ENCODE measurements at regions not wholly inside any gene's neighbourhood (a gene's known extent, or its start where the extent isn't known, plus 50 kb on each side); places are given as distances from the start of the nearest gene placed in this dataset.

GRCh38 chr1:168803806-168804510, 75.0 kb upstream of the DPT start:
- no peaks in the 10 kb centered on the region for H3K27me3 ChIP-seq (ENCODE audit: control insufficient read depth, insufficient read depth, low read length)
- H3K4me1 ChIP-seq (ENCODE audit: control insufficient read depth, insufficient read depth, low read length): peaks cover 36% of the 10 kb centered on the region
- H3K4me3 ChIP-seq (ENCODE audit: low read length): no peak overlapping the region
- no peaks in the 10 kb centered on the region for H3K36me3 ChIP-seq (ENCODE audit: control insufficient read depth, insufficient read depth, low read length)
- H3K9me3 ChIP-seq (ENCODE audit: control insufficient read depth, low read length): no peaks in the 10 kb centered on the region
- H3K9ac ChIP-seq (ENCODE audit: low read length): no peak overlapping the region

- Histone ChIP-seq H3K4me3 (ENCODE audit: low read length) (no peak overlapping the region), H3K27me3 (ENCODE audit: control insufficient read depth, insufficient read depth, low read length) (no peaks in the 10 kb centered on the region), H3K36me3 (ENCODE audit: control insufficient read depth, insufficient read depth, low read length) (no peaks in the 10 kb centered on the region), H3K9ac (ENCODE audit: low read length) (no peak overlapping the region), H3K4me1 (ENCODE audit: control insufficient read depth, insufficient read depth, low read length) (peaks cover 17% of the 10 kb centered on the region), H3K9me3 (ENCODE audit: control insufficient read depth, low read length) (no peaks in the 10 kb centered on the region)
Measured at GRCh38 chr1:168806952-168807351, 77.9 kb upstream of the DPT start.

DNA sequence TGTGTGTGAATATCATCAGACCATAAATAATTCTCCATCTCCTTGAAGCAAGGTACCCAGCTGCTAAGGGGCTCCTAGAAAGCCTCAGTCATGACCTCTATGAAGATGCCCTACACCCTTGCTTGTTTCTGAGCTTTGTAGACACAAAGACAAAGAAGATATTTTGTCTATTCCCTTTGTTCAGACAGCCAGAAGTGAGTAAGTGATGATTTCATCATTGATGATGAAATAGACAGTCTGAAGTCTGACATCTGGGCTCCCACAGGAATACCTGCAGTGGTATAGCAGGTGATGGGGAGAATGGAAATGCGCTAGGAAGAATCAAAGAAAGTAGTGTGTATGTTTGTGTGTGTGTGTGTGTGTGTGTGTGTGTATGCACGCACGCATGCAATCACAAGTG, 82.2 kb upstream of the DPT start:
- Histone ChIP-seq H3K4me3 (ENCODE audit: low read length) (no peak overlapping the region), H3K9ac (ENCODE audit: low read length) (no peak overlapping the region), H3K36me3 (ENCODE audit: control insufficient read depth, insufficient read depth, low read length) (no peaks in the 10 kb centered on the region), H3K9me3 (ENCODE audit: control insufficient read depth, low read length) (no peaks in the 10 kb centered on the region), H3K4me1 (ENCODE audit: control insufficient read depth, insufficient read depth, low read length) (no peaks in the 10 kb centered on the region), H3K27me3 (ENCODE audit: control insufficient read depth, insufficient read depth, low read length) (no peaks in the 10 kb centered on the region)

GRCh38 chr1:168819668-168820067, 90.7 kb upstream of the DPT start:
- no peak overlapping the region for H3K9ac ChIP-seq (ENCODE audit: low read length)
- H3K4me3 ChIP-seq (ENCODE audit: low read length): no peak overlapping the region
- no peaks in the 10 kb centered on the region for H3K27me3 ChIP-seq (ENCODE audit: control insufficient read depth, insufficient read depth, low read length)
- H3K9me3 ChIP-seq (ENCODE audit: control insufficient read depth, low read length): no peaks in the 10 kb centered on the region
- H3K36me3 ChIP-seq (ENCODE audit: control insufficient read depth, insufficient read depth, low read length): no peaks in the 10 kb centered on the region
- peaks cover 4% of the 10 kb centered on the region for H3K4me1 ChIP-seq (ENCODE audit: control insufficient read depth, insufficient read depth, low read length)

DNA sequence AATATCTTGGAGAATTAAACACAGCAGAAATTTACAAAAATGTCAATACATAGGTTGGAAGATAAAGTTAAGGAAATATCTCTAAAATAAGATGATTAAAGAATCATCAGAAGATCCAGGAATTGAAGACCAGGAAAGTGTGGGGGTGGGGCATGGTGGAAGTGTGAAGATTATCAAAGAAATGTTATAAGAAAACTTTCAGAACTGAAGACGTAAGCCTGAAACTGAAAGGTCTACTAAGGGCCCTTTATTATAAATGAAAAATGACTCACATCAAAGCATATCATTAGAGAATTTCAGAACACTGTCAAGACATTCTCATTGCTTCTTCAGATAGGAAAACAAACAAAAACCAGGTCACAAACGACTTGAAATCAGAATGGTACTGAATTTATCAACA, 92.4 kb upstream of the DPT start:
- H3K4me1 ChIP-seq (ENCODE audit: control insufficient read depth, insufficient read depth, low read length): peaks cover 4% of the 10 kb centered on the region
- no peaks in the 10 kb centered on the region for H3K36me3 ChIP-seq (ENCODE audit: control insufficient read depth, insufficient read depth, low read length)
- no peak overlapping the region for H3K9ac ChIP-seq (ENCODE audit: low read length)
- H3K4me3 ChIP-seq (ENCODE audit: low read length): no peak overlapping the region
- no peaks in the 10 kb centered on the region for H3K27me3 ChIP-seq (ENCODE audit: control insufficient read depth, insufficient read depth, low read length)
- H3K9me3 ChIP-seq (ENCODE audit: control insufficient read depth, low read length): no peaks in the 10 kb centered on the region

- Histone ChIP-seq H3K9ac (ENCODE audit: low read length) (no peak overlapping the region), H3K4me1 (ENCODE audit: control insufficient read depth, insufficient read depth, low read length) (peaks cover 4% of the 10 kb centered on the region), H3K36me3 (ENCODE audit: control insufficient read depth, insufficient read depth, low read length) (no peaks in the 10 kb centered on the region)
Measured at GRCh38 chr1:168822911-168823310, 93.9 kb upstream of the DPT start.

GRCh38 chr1:168823988-168824387, 95.0 kb upstream of the DPT start:
- no peaks in the 10 kb centered on the region for H3K9me3 ChIP-seq (ENCODE audit: control insufficient read depth, low read length)
- H3K9ac ChIP-seq (ENCODE audit: low read length): no peak overlapping the region
- no peak overlapping the region for H3K4me3 ChIP-seq (ENCODE audit: low read length)
- no peaks in the 10 kb centered on the region for H3K27me3 ChIP-seq (ENCODE audit: control insufficient read depth, insufficient read depth, low read length)
- peaks cover 4% of the 10 kb centered on the region for H3K4me1 ChIP-seq (ENCODE audit: control insufficient read depth, insufficient read depth, low read length)
- H3K36me3 ChIP-seq (ENCODE audit: control insufficient read depth, insufficient read depth, low read length): no peaks in the 10 kb centered on the region

More at GRCh38 chr1:168822911-168823310, 93.9 kb upstream of the DPT start:
- Histone ChIP-seq H3K4me3 (ENCODE audit: low read length) (no peak overlapping the region), H3K27me3 (ENCODE audit: control insufficient read depth, insufficient read depth, low read length) (no peaks in the 10 kb centered on the region), H3K9me3 (ENCODE audit: control insufficient read depth, low read length) (no peaks in the 10 kb centered on the region)

DNA sequence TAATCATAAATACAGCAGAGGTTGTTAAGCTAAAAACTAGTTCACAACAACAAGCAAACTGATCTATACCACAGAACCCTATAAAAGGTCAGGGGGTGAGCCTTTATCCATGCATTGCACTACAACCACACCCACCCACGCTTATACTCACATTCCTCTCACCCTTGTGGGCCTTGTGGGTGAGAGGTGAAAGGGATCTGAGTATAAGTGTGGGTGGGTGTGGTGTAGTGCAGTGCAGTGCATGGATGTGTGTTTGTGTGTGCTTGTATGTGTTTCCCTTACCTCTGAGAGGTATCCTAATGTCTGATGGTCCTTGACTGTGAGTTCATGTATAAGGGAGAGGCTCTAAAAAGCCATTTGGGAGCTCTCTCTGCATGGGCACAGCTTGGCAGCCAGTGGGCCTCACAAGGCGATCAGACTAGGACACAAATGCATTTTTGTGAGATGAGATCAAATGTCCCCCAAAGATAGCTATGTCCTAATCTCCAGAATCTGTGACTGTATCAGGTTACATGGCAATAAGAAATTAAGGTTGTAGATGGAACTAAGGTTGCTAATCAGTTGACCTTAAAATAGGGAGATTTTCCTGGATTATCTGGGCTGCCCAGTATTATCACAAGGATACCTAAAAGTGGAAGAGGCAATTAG, 95.5 kb upstream of the DPT start:
- no peak overlapping the region for H3K9ac ChIP-seq (ENCODE audit: low read length)
- H3K36me3 ChIP-seq (ENCODE audit: control insufficient read depth, insufficient read depth, low read length): no peaks in the 10 kb centered on the region

DNA sequence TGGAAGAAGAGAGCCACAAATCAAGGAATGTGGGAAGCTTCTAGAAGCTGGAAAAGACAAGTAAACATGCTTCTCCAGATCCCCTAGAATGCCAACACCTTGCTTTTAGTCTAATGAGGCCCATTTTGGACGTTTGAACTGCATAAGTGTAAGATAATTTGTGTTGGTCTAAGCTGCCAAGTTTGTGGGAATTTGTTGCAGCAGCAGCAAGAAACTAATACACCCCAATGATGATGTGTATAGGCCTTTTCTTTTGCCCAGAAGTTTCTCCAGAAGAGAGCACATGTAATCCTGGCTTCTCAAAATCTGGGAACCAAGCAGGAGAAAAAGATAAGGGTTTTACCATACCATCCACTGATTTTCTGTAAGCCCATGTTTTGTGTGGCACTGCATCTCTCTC, 96.1 kb upstream of the DPT start:
- Histone ChIP-seq H3K9me3 (ENCODE audit: control insufficient read depth, low read length) (no peaks in the 10 kb centered on the region), H3K4me3 (ENCODE audit: low read length) (no peak overlapping the region), H3K27me3 (ENCODE audit: control insufficient read depth, insufficient read depth, low read length) (no peaks in the 10 kb centered on the region), H3K9ac (ENCODE audit: low read length) (no peak overlapping the region), H3K36me3 (ENCODE audit: control insufficient read depth, insufficient read depth, low read length) (no peaks in the 10 kb centered on the region), H3K4me1 (ENCODE audit: control insufficient read depth, insufficient read depth, low read length) (peaks cover 4% of the 10 kb centered on the region)

More for the DNA sequence above, 95.5 kb upstream of the DPT start:
- no peaks in the 10 kb centered on the region for H3K27me3 ChIP-seq (ENCODE audit: control insufficient read depth, insufficient read depth, low read length)
- no peak overlapping the region for H3K4me3 ChIP-seq (ENCODE audit: low read length)
- H3K9me3 ChIP-seq (ENCODE audit: control insufficient read depth, low read length): no peaks in the 10 kb centered on the region
- peaks cover 4% of the 10 kb centered on the region for H3K4me1 ChIP-seq (ENCODE audit: control insufficient read depth, insufficient read depth, low read length)

GRCh38 chr1:168825820-168826219, 96.8 kb upstream of the DPT start:
- H3K9ac ChIP-seq (ENCODE audit: low read length): no peak overlapping the region
- peaks cover 11% of the 10 kb centered on the region for H3K4me1 ChIP-seq (ENCODE audit: control insufficient read depth, insufficient read depth, low read length)
- H3K36me3 ChIP-seq (ENCODE audit: control insufficient read depth, insufficient read depth, low read length): no peaks in the 10 kb centered on the region
- H3K27me3 ChIP-seq (ENCODE audit: control insufficient read depth, insufficient read depth, low read length): no peaks in the 10 kb centered on the region
- no peak overlapping the region for H3K4me3 ChIP-seq (ENCODE audit: low read length)
- H3K9me3 ChIP-seq (ENCODE audit: control insufficient read depth, low read length): no peaks in the 10 kb centered on the region

DNA sequence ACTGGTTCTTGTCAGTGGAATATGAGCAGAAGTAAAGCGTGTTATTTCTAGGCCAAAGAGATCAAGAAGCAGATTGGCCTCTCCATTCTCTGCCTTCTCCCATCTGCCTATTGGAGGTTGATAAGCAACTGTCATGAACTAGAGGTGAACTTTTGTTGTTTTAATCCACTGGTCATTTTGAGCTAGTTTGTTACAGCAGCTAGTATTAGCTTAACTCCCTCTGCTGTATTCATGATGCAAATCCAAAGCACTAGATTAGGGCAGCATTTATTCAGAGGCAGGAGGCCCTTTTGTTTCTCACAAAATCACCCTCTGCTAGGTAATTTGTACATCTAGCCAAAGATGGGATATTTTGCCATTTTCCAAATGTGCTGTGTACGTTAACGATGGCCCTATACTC, 97.3 kb upstream of the DPT start:
- Histone ChIP-seq H3K36me3 (ENCODE audit: control insufficient read depth, insufficient read depth, low read length) (no peaks in the 10 kb centered on the region), H3K4me1 (ENCODE audit: control insufficient read depth, insufficient read depth, low read length) (peaks cover 16% of the 10 kb centered on the region), H3K9ac (ENCODE audit: low read length) (no peak overlapping the region), H3K27me3 (ENCODE audit: control insufficient read depth, insufficient read depth, low read length) (no peaks in the 10 kb centered on the region), H3K4me3 (ENCODE audit: low read length) (no peak overlapping the region), H3K9me3 (ENCODE audit: control insufficient read depth, low read length) (no peaks in the 10 kb centered on the region)

- Histone ChIP-seq H3K4me1 (ENCODE audit: control insufficient read depth, insufficient read depth, low read length) (peaks cover 20% of the 10 kb centered on the region), H3K27me3 (ENCODE audit: control insufficient read depth, insufficient read depth, low read length) (no peaks in the 10 kb centered on the region), H3K36me3 (ENCODE audit: control insufficient read depth, insufficient read depth, low read length) (no peaks in the 10 kb centered on the region), H3K9ac (ENCODE audit: low read length) (no peak overlapping the region), H3K4me3 (ENCODE audit: low read length) (no peak overlapping the region), H3K9me3 (ENCODE audit: control insufficient read depth, low read length) (no peaks in the 10 kb centered on the region)
Measured at GRCh38 chr1:168827557-168827956, 98.6 kb upstream of the DPT start.

Data from mucosa of stomach (tissue), 1 donor.